GM23338 (cell line): ENCODE measurements at regions not wholly inside any gene's neighbourhood (a gene's known extent, or its start where the extent isn't known, plus 50 kb on each side); places are given as distances from the start of the nearest gene placed in this dataset.

Experiments used
- ATAC-seq: fragments of 200-7000 bp; cut with Tn5 transposase; 3 replicates; pipeline ENCODE4 v1.9.1; 2020
- DNase-seq: peaks from one replicate; pipeline ENCODE4 v3.0.0-alpha.2; 2015; ENCODE audit warnings: low spot score
- H2AFZ ChIP-seq: fragments of 200-600 bp; sonication (generic); 2 replicates; pipeline ENCODE4 v1.8.0; 2016; ENCODE audit warnings: antibody characterized with exemption, mild to moderate bottlenecking, moderate library complexity
- H3F3A ChIP-seq: fragments of 200-600 bp; sonication (generic); replicated peaks from 2 replicates; pipeline ENCODE4 v1.8.0; 2017; ENCODE audit warnings: antibody characterized with exemption, mixed run types, low read depth
- H3K27ac ChIP-seq: fragments of 200-600 bp; sonication (generic); 2 replicates; pipeline ENCODE4 v1.6.1; 2016; ENCODE audit warnings: low read depth
- H3K27me3 ChIP-seq: fragments of 200-600 bp; sonication (generic); 2 replicates; pipeline ENCODE4 v1.8.0; 2016; ENCODE audit warnings: mild to moderate bottlenecking, mixed run types, moderate library complexity; ENCODE audit not compliant: insufficient read depth
- H3K36me3 ChIP-seq: fragments of 200-600 bp; sonication (generic); 2 replicates; pipeline ENCODE4 v1.8.0; 2016; ENCODE audit warnings: mild to moderate bottlenecking; ENCODE audit not compliant: insufficient read depth
- H3K4me1 ChIP-seq: fragments of 200-600 bp; sonication (generic); 2 replicates; pipeline ENCODE4 v1.8.0; 2016; ENCODE audit warnings: mild to moderate bottlenecking, moderate library complexity; ENCODE audit not compliant: insufficient read depth
- H3K4me2 ChIP-seq: fragments of 200-600 bp; sonication (generic); 2 replicates; pipeline ENCODE4 v1.7.1; 2017; ENCODE audit warnings: mixed run types
- H3K4me3 ChIP-seq: fragments of 200-600 bp; sonication (generic); 2 replicates; pipeline ENCODE4 v1.6.1; 2016; ENCODE audit warnings: mixed run types
- H3K79me2 ChIP-seq: fragments of 200-600 bp; sonication (generic); replicated peaks from 2 replicates; pipeline ENCODE4 v1.8.0; 2017; ENCODE audit warnings: mild to moderate bottlenecking; ENCODE audit not compliant: insufficient read depth
- H3K9me2 ChIP-seq: fragments of 200-600 bp; sonication (generic); 2 replicates; pipeline ENCODE4 v1.8.0; 2017; ENCODE audit not compliant: insufficient read depth
- H4K20me1 ChIP-seq: fragments of 200-600 bp; sonication (generic); replicated peaks from 2 replicates; pipeline ENCODE4 v1.8.0; 2017; ENCODE audit warnings: mild to moderate bottlenecking; ENCODE audit not compliant: insufficient read depth
- H3K27ac Mint-ChIP-seq: 2 replicates; pipeline ENCODE4 v1.8.0; 2020; ENCODE audit warnings: inconsistent platforms, mild to moderate bottlenecking, moderate library complexity, mixed read lengths
- H3K27me3 Mint-ChIP-seq: 3 replicates; pipeline ENCODE4 v1.8.0; 2022; ENCODE audit warnings: low read depth, mild to moderate bottlenecking, moderate library complexity, mixed read lengths, inconsistent platforms; ENCODE audit not compliant: insufficient read depth, poor library complexity
- H3K36me3 Mint-ChIP-seq: 3 replicates; pipeline ENCODE4 v1.8.0; 2021; ENCODE audit warnings: low read depth, mild to moderate bottlenecking, inconsistent platforms, moderate library complexity, mixed read lengths
- H3K4me1 Mint-ChIP-seq: 3 replicates; pipeline ENCODE4 v1.8.0; 2020; ENCODE audit warnings: mild to moderate bottlenecking, inconsistent platforms, mixed read lengths
- H3K4me3 Mint-ChIP-seq: 3 replicates; pipeline ENCODE4 v1.8.0; 2021; ENCODE audit warnings: moderate library complexity, mild to moderate bottlenecking, inconsistent platforms, mixed read lengths
- H3K9me3 Mint-ChIP-seq: 3 replicates; pipeline ENCODE4 v1.8.0; 2020; ENCODE audit warnings: moderate library complexity, mild to moderate bottlenecking, inconsistent platforms, mixed read lengths
- CREB1 ChIP-seq: fragments of 250-450 bp; sonication (Bioruptor Pico); IDR thresholded peaks from 2 replicates; pipeline ENCODE4 v1.5.0; 2020; ENCODE audit warnings: low read depth, mild to moderate bottlenecking, moderate library complexity
- EZH2 ChIP-seq: fragments of 200-600 bp; sonication (generic); IDR thresholded peaks from one replicate; pipeline ENCODE4 v1.8.0; 2017; ENCODE audit warnings: antibody characterized with exemption, mild to moderate bottlenecking, low read depth; ENCODE audit not compliant: unreplicated experiment
- EZH2phosphoT487 ChIP-seq: fragments of 200-600 bp; sonication (generic); IDR thresholded peaks from one replicate; pipeline ENCODE4 v1.8.1; 2018; ENCODE audit warnings: antibody characterized with exemption; ENCODE audit not compliant: unreplicated experiment
- JUNB ChIP-seq: IDR thresholded peaks from one replicate; pipeline ENCODE4 v1.6.1; 2016; ENCODE audit warnings: antibody characterized with exemption; ENCODE audit not compliant: unreplicated experiment
- STAT1 ChIP-seq: IDR thresholded peaks from one replicate; pipeline ENCODE4 v1.6.1; 2016; ENCODE audit warnings: antibody characterized with exemption; ENCODE audit not compliant: unreplicated experiment
- ZNF114 ChIP-seq: fragments of 250-450 bp; sonication (Bioruptor Pico); IDR thresholded peaks from 2 replicates; pipeline ENCODE4 v1.5.0; 2020; ENCODE audit warnings: mild to moderate bottlenecking, moderate library complexity
- ZNF331 ChIP-seq: fragments of 250-450 bp; sonication (Bioruptor Pico); IDR thresholded peaks from 2 replicates; pipeline ENCODE4 v1.5.0; 2020; ENCODE audit warnings: low read depth, mild to moderate bottlenecking, moderate library complexity
- TF ChIP-seq, protein P1 (sequence below): fragments of 250-450 bp; sonication (Bioruptor Pico); IDR thresholded peaks from 2 replicates; pipeline ENCODE4 v1.5.0; 2020; ENCODE audit warnings: mild to moderate bottlenecking, moderate library complexity
- TF ChIP-seq, protein P2 (sequence below), 2 experiments: fragments of 200-600 bp in 1 of 2; sonication (generic) in 1 of 2; conservative IDR thresholded peaks; 2 replicates each; pipeline versions ENCODE4 v1.5.1 to v1.6.1; 2016 to 2017; ENCODE audit warnings: antibody characterized with exemption in 2 of 2, low read depth in 2 of 2, mild to moderate bottlenecking in 2 of 2, moderate library complexity in 1 of 2

DNA sequence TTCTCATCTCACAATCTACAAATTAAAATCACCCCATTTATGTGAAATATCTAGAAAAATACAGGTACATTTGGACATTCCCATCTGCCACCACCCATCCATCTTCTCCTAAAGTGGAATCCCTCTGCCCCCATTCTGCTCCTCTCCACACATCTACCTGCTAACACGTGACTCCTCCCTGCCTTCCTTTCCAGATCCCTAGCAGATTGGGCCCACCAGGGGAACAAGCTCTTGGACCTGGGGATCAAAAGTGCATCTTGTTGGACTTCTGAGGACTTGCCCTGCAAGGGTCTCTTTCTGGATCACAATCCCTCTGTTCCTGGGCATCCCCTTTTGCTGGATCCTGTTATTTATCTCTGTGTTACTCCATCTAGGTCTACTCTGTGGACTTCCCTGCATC lies 107.6 kb downstream of the ZNF280B start (continued):
- TF ChIP-seq, protein P1, sequence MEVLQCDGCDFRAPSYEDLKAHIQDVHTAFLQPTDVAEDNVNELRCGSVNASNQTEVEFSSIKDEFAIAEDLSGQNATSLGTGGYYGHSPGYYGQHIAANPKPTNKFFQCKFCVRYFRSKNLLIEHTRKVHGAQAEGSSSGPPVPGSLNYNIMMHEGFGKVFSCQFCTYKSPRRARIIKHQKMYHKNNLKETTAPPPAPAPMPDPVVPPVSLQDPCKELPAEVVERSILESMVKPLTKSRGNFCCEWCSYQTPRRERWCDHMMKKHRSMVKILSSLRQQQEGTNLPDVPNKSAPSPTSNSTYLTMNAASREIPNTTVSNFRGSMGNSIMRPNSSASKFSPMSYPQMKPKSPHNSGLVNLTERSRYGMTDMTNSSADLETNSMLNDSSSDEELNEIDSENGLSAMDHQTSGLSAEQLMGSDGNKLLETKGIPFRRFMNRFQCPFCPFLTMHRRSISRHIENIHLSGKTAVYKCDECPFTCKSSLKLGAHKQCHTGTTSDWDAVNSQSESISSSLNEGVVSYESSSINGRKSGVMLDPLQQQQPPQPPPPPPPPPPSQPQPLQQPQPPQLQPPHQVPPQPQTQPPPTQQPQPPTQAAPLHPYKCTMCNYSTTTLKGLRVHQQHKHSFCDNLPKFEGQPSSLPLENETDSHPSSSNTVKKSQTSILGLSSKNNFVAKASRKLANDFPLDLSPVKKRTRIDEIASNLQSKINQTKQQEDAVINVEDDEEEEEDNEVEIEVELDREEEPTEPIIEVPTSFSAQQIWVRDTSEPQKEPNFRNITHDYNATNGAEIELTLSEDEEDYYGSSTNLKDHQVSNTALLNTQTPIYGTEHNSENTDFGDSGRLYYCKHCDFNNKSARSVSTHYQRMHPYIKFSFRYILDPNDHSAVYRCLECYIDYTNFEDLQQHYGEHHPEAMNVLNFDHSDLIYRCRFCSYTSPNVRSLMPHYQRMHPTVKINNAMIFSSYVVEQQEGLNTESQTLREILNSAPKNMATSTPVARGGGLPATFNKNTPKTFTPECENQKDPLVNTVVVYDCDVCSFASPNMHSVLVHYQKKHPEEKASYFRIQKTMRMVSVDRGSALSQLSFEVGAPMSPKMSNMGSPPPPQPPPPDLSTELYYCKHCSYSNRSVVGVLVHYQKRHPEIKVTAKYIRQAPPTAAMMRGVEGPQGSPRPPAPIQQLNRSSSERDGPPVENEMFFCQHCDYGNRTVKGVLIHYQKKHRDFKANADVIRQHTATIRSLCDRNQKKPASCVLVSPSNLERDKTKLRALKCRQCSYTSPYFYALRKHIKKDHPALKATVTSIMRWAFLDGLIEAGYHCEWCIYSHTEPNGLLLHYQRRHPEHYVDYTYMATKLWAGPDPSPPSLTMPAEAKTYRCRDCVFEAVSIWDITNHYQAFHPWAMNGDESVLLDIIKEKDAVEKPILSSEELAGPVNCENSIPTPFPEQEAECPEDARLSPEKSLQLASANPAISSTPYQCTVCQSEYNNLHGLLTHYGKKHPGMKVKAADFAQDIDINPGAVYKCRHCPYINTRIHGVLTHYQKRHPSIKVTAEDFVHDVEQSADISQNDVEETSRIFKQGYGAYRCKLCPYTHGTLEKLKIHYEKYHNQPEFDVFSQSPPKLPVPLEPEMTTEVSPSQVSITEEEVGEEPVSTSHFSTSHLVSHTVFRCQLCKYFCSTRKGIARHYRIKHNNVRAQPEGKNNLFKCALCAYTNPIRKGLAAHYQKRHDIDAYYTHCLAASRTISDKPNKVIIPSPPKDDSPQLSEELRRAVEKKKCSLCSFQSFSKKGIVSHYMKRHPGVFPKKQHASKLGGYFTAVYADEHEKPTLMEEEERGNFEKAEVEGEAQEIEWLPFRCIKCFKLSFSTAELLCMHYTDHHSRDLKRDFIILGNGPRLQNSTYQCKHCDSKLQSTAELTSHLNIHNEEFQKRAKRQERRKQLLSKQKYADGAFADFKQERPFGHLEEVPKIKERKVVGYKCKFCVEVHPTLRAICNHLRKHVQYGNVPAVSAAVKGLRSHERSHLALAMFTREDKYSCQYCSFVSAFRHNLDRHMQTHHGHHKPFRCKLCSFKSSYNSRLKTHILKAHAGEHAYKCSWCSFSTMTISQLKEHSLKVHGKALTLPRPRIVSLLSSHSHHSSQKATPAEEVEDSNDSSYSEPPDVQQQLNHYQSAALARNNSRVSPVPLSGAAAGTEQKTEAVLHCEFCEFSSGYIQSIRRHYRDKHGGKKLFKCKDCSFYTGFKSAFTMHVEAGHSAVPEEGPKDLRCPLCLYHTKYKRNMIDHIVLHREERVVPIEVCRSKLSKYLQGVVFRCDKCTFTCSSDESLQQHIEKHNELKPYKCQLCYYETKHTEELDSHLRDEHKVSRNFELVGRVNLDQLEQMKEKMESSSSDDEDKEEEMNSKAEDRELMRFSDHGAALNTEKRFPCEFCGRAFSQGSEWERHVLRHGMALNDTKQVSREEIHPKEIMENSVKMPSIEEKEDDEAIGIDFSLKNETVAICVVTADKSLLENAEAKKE (CRISPR knock-in tag): no peak
- TF ChIP-seq CREB1: no peak
- TF ChIP-seq STAT1: no peak

DNA sequence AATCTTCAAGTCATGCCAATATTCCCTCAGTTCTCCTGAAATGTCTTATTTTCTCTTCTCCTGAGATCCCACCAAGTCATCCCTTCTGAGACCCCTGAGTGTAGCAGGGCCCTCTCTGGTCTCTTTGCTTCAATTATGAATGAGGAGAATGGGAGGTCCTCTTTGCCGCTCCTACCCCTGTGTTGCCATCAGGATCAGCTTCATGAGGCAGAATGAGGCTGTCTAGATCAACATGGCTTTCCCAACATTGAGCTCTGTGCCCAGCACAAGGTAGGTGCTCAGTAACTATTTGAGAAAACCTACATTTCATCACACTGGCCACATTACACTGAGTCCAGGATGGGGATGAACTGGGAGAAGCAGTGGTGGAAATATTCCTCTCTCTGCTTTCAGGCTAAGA lies 107.2 kb downstream of the ZNF280B start:
- H3K27me3 ChIP-seq: peaks cover 100% of the 10 kb centered on the region
- TF ChIP-seq CREB1: no peak
- TF ChIP-seq, protein P1 (CRISPR knock-in tag): no peak
- no peak for TF ChIP-seq JUNB
- no peak for TF ChIP-seq ZNF114 (CRISPR knock-in tag)
- TF ChIP-seq EZH2: no peak
- no peak for TF ChIP-seq ZNF331
- TF ChIP-seq, protein P2, sequence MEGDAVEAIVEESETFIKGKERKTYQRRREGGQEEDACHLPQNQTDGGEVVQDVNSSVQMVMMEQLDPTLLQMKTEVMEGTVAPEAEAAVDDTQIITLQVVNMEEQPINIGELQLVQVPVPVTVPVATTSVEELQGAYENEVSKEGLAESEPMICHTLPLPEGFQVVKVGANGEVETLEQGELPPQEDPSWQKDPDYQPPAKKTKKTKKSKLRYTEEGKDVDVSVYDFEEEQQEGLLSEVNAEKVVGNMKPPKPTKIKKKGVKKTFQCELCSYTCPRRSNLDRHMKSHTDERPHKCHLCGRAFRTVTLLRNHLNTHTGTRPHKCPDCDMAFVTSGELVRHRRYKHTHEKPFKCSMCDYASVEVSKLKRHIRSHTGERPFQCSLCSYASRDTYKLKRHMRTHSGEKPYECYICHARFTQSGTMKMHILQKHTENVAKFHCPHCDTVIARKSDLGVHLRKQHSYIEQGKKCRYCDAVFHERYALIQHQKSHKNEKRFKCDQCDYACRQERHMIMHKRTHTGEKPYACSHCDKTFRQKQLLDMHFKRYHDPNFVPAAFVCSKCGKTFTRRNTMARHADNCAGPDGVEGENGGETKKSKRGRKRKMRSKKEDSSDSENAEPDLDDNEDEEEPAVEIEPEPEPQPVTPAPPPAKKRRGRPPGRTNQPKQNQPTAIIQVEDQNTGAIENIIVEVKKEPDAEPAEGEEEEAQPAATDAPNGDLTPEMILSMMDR (conservative IDR thresholded peaks at IDR 0.05; ENCODE audit: low read depth in 2 of 2): no peak
- no peak for TF ChIP-seq STAT1
- no peak for TF ChIP-seq EZH2phosphoT487
- ATAC-seq: no peak

More for the DNA sequence above, 107.2 kb downstream of the ZNF280B start:
- no peaks in the 10 kb centered on the region for H3K79me2 ChIP-seq
- H3K9me2 ChIP-seq: no peaks in the 10 kb centered on the region
- H2AFZ ChIP-seq: no peak overlapping the region
- no peaks in the 10 kb centered on the region for H3K36me3 ChIP-seq
- Mint-ChIP-seq H3K27me3 (peaks cover 98% of the 10 kb centered on the region), H3K27ac (no peak overlapping the region), H3K9me3 (no peaks in the 10 kb centered on the region), H3K4me1 (no peaks in the 10 kb centered on the region), H3K4me3 (no peak overlapping the region), H3K36me3 (no peaks in the 10 kb centered on the region)
- no peaks in the 10 kb centered on the region for H3F3A ChIP-seq
- no peak for DNase-seq
- H3K4me3 ChIP-seq: no peak overlapping the region
- no peak overlapping the region for H3K27ac ChIP-seq
- no peaks in the 10 kb centered on the region for H3K4me1 ChIP-seq
- H3K4me2 ChIP-seq: no peak overlapping the region
- no peaks in the 10 kb centered on the region for H4K20me1 ChIP-seq
